SK-N-SH treated with all-trans-retinoic acid at 6 μM for 48 hours (cell line): ENCODE measurements at regions not wholly inside any gene's neighbourhood (a gene's known extent, or its start where the extent isn't known, plus 50 kb on each side); places are given as distances from the start of the nearest gene placed in this dataset.

ENCODE experiments used
- BACH2 ChIP-seq: fragments of 250-450 bp; sonication (Bioruptor Pico); IDR thresholded peaks from 2 replicates; pipeline ENCODE4 v1.9.0; 2021; ENCODE audit warnings: mild to moderate bottlenecking, borderline replicate concordance
- CREB5 ChIP-seq: fragments of 250-450 bp; sonication (Bioruptor Pico); IDR thresholded peaks from 2 replicates; pipeline ENCODE4 v1.5.1; 2020; ENCODE audit warnings: low read depth, mild to moderate bottlenecking, moderate library complexity
- CSRNP3 ChIP-seq: fragments of 250-450 bp; sonication (Bioruptor Pico); IDR thresholded peaks from 2 replicates; pipeline ENCODE4 v1.5.1; 2021; ENCODE audit warnings: mild to moderate bottlenecking, moderate library complexity
- ESRRG ChIP-seq: fragments of 250-450 bp; sonication (Bioruptor Pico); IDR thresholded peaks from 2 replicates; pipeline ENCODE4 v1.6.1; 2021; ENCODE audit warnings: mild to moderate bottlenecking
- OSR1 ChIP-seq: fragments of 250-450 bp; sonication (Bioruptor Pico); IDR thresholded peaks from 2 replicates; pipeline ENCODE4 v1.8.0; 2022; ENCODE audit warnings: moderate library complexity, mild to moderate bottlenecking, inconsistent platforms
- PATZ1 ChIP-seq: fragments of 250-450 bp; sonication (Bioruptor Pico); IDR thresholded peaks from 2 replicates; pipeline ENCODE4 v1.8.0; 2020; ENCODE audit warnings: mild to moderate bottlenecking, moderate library complexity, borderline replicate concordance
- PPARA ChIP-seq: fragments of 250-450 bp; sonication (Bioruptor Pico); IDR thresholded peaks from 2 replicates; pipeline ENCODE4 v1.5.0; 2020; ENCODE audit warnings: mild to moderate bottlenecking, borderline replicate concordance
- RARB ChIP-seq: fragments of 250-450 bp; sonication (Bioruptor Pico); IDR thresholded peaks from 2 replicates; pipeline ENCODE4 v1.8.0; 2021; ENCODE audit warnings: mild to moderate bottlenecking, moderate library complexity
- TCF4 ChIP-seq: fragments of 250-450 bp; sonication (Bioruptor Pico); IDR thresholded peaks from 2 replicates; pipeline ENCODE4 v1.8.0; 2021; ENCODE audit warnings: mild to moderate bottlenecking, moderate library complexity, borderline replicate concordance
- TSHZ2 ChIP-seq: fragments of 250-450 bp; sonication (Bioruptor Pico); IDR thresholded peaks from 2 replicates; pipeline ENCODE4 v1.5.0; 2020; ENCODE audit warnings: mild to moderate bottlenecking, moderate library complexity
- ZFP30 ChIP-seq: fragments of 450-650 bp; formaldehyde crosslinking; IDR thresholded peaks from 2 replicates; pipeline ENCODE4 v1.5.0; 2022; ENCODE audit warnings: mild to moderate bottlenecking, moderate library complexity
- ZNF8 ChIP-seq: fragments of 450-650 bp; formaldehyde crosslinking; IDR thresholded peaks from 2 replicates; pipeline ENCODE4 v1.5.0; 2020; ENCODE audit warnings: mild to moderate bottlenecking, moderate library complexity

GRCh38 chr22:44413211-44413610 is 84.8 kb downstream of the RTL6 start:
- TF ChIP-seq PATZ1 (CRISPR knock-in tag), result no peak
- TF ChIP-seq TCF4 (CRISPR knock-in tag), result no peak
- TF ChIP-seq BACH2 (CRISPR knock-in tag), result no peak
- TF ChIP-seq CSRNP3 (CRISPR knock-in tag), result no peak
- no peak for TF ChIP-seq PPARA (CRISPR knock-in tag)
- no peak for TF ChIP-seq CREB5
- TF ChIP-seq ZNF8 (CRISPR knock-in tag), result no peak
- TF ChIP-seq ZFP30 (CRISPR knock-in tag), result no peak
- no peak for TF ChIP-seq TSHZ2
- TF ChIP-seq RARB (CRISPR knock-in tag), result no peak
- no peak for TF ChIP-seq ESRRG (CRISPR knock-in tag)
- TF ChIP-seq OSR1 (CRISPR knock-in tag), result no peak
